ENCODE measurements at regions not wholly inside any gene's neighbourhood (a gene's known extent, or its start where the extent isn't known, plus 50 kb on each side); places are given as distances from the start of the nearest gene placed in this dataset.
"Not testable (repeated sequence)": the region's sequence is repeated elsewhere in the genome, so short reads cannot be mapped to it uniquely, and the experiment has no call there.

DNA sequence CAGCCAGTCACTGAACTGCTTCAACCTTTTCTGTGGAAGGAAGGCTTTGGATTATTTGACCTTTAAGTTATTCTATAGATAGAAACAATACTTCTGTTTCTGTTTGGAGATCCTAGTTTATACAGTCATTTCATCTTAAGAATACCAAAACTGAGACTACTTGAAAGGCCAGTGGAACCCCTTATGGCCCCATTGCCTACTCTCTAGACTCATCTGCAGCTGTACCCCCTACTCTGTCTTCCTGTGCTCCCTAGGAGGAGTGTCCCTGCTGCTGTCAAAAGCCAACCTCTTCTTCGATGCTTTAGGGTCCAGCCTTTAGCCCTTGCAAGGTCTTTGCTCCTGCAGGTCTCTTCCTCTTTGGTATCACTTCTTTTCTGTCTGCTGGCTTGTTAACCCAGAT, 169.6 kb downstream of the EDEM1 start:
- DNase-seq (ENCODE audit: low read depth): no peak

DNA sequence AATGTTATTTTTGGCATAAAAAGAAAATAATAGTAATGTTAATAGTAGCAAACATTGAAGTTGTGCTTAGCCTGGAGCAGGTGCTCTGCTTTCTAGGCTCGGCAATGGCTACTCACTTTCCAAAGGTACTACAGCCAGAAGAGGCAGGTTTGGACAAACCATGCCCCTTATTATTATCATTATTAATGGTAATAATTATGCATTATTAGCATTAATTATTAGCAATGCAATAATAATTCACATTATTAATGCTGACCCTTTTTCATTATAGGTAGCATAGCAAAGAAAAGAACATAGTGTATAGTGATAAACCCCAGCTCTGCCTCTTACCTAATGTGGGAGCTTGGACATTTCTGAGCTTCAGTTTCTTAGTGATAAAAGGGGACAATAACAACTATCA, 171.4 kb downstream of the EDEM1 start:
- DNase-seq (ENCODE audit: low read depth): no peak

DNA sequence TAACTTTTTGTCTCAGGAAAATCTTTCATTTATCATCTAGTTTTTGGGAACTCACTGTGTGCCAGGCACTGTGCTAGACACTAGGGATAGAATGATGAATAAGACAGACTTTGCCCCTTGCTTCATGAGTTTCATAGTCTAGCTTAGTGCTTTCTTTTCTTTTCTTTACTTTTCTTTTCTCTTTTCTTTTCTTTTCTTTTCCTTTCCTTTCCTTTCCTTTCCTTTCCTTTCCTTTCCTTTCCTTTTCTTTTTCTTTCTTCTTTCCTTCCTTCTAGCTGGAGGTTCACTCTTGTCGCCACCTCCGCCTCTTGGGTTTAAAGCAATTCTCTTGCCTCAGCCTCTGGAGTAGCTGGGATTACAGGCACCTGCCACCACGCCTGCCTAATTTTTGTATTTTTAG, 172.9 kb downstream of the EDEM1 start:
- no peak for DNase-seq (ENCODE audit: low read depth)

DNA sequence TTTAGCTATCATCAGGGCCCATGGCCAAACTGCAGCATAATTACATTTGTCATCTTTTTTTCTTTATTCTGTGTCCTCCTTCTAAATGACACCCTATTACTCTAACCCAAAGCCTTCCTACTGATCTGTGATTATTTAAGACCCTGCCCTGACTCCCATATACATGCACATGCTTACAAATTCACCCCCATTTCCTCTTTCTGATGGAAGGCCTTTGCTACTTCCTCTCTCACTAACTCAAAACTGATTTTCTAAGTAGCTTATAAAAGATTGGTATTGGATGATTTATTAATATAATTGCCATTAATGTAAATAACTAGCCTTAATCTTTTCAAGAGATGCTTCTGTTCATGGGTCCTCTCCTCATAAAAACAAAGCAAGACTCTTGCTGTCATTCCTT, 179.2 kb downstream of the EDEM1 start:
- DNase-seq (ENCODE audit: low read depth): no peak

DNA sequence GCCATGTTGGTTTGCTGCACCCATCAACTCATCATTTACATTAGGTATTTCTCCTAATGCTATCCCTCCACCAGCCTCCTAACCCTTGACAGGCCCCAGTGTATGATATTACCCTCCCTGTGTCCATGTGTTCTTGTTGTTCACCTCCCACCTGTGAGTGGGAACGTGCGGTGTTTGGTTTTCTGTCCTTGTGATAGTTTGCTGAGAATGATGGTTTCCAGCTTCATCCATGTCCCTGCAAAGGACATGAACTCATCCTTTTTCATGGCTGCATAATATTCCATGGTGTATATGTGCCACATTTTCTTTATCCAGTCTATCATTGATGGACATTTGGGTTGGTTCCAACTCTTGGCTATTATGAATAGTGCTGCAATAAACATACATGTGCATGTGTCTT, 184.0 kb downstream of the EDEM1 start:
- DNase-seq (ENCODE audit: low read depth): not testable (repeated sequence)

DNA sequence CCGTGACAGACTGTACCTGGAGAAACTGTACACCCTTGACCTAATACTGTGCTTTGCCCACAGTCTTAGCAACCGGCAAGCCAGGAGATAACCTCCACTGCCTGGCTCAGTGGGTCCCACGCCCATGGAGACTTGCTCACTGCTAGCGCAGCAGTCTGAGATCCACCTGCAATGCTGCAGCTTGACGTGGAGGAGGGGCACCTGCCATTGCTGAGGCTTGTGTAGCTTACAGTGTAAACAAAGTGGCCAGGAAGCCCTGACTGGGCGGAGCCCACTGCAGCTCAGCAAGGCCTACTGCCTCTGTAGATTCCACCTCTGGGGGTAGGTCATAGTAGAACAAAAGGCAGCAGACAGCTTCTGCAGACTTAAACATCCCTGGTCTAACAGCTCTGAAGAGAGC, 189.3 kb downstream of the EDEM1 start:
- DNase-seq (ENCODE audit: low read depth): no peak

DNA sequence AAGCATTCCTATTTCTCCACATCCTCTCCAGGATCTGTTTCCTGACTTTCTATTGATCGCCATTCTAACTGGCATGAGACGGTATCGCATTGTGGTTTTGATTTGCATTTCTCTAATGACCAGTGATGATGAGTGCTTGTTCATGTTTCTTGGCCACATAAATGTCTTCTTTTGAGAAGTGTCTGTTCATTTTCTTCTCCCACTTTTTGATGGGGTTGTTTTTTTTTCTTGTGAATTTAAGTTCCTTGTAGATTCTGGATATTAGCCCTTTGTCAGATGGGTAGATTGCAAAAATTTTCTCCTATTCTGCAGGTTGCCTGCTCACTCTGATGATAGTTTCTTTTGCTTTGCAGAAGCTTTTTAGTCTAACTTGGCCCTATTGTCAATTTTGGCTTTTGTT, 191.8 kb downstream of the EDEM1 start:
- not testable (repeated sequence) for DNase-seq (ENCODE audit: low read depth)

DNA sequence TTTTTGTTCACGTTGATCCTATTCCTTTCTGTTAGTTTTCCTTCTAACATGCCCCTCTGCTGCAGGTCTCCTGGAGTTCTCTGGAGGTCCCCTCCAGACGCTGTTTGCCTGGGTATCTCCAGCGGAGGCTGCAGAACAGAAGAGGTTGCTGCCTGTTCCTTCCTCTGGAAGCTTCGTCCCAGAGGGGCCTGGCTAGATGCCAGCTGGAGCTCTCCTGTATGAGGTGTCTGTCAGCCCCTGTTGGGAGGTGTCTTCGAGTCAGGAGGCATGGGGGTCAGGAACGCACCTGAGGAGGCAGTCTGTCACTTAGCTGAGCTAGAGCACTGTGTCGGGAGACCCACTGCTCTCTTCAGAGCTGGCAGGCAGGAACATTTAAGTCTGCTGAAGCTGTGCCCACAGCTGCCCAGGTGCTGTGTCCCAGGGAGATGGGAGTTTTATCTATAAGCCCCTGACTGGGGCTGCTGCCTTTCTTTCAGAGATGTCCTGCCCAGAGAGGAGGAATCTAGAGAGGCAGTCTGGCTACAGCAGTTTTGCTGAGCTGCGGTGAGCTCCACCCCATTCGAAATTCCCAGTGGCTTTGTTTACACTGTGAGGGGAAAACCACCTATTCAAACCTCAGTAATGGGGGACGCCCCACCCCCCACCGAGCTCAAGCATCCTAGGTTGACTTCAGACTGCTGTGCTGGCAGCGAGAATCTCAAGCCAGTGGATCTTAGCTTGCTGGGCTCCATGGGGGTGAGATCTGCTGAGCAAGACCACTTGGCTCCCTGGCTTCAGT, 196.2 kb downstream of the EDEM1 start:
- not testable (repeated sequence) for DNase-seq (ENCODE audit: low read depth)

DNA sequence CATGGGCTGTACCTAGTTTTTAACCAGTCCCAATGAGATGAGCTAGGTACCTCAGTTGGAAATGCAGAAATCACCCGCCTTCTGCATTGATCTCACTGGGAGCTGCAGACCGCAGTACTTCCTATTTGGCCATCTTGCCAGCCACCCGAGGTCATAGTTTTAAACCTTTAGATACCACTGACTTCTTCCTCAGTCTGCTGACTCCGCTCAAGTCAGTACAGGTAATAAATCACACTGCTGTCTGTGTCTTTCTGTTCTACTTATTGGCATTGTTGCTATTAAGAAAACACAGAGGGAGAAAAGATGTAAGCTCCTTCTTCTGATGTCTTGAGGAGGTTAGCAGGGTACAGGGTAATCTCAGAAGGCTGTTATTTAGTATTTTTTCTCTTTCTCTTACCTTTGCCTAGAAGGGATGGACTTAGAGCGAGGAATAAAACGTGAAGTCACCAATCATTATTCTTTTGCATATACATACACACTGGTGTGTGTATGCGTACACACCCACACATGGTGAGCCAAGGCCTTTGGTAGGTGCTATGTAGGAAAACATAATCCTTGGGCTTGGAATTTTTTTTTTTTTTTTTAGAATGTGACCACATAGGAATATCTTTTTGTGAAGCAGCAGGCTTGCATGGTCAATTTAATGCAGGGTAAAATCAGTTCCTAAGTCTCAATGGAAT, 197.2 kb downstream of the EDEM1 start:
- DNase-seq (ENCODE audit: low read depth): no peak

DNA sequence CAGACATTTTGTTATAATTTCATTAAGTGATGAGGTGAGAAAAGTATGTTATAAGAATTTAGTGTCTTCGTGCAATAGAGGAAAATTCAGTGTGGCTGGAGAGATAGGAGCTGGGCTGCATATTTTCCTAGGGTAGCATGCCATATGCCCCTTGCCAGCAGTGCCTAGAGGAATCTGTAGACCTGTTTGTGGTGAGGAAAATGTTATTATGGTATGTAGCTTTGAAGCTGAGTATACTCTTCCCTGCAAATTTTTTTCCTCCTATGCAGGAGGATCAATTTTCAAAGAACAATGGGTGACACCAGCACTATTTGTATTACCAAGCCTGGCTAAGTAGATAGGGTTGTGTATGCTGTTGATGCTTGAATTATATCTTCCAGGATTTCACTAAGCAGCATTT, 200.6 kb downstream of the EDEM1 start:
- no peak for DNase-seq (ENCODE audit: low read depth)

DNA sequence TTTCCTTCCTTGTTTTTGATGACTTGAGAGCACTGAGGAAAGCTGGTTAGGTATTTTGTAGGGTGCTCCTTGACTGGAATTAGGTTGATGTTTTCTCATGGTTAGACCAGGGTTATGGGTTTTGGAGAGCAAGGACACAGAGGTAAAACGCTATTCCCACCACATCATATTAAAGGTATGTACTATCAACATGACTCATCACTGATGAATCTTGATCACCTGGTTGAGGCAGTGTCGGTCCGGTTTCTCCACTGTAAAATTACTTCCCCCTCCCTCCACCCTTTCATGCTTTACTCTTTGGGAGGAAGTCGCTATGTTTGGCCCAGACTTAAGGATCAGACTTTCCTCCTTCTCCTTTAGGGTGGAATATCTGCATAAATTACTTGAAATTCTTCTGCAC, 201.6 kb downstream of the EDEM1 start:
- no peak for DNase-seq (ENCODE audit: low read depth)

DNA sequence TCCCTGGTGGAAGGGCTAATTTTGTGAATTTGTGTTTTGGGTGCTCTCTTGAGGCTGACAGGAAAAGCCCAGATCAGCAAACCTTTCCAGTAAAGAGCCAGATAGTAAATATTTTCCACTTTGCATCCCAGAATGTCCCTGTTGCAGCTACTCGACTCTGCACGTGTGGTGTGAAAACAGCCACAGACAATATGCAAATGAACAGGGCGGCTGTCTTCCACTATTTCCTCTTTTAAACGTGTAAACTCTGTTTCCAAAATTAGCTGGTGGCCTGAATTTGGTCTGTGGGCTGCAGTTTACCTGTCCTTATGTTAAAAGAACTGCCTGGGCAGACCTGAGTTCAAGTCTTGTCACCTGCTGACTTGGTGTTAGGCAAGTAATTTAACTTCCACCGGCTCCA, 202.7 kb downstream of the EDEM1 start:
- DNase-seq (ENCODE audit: low read depth): no peak

DNA sequence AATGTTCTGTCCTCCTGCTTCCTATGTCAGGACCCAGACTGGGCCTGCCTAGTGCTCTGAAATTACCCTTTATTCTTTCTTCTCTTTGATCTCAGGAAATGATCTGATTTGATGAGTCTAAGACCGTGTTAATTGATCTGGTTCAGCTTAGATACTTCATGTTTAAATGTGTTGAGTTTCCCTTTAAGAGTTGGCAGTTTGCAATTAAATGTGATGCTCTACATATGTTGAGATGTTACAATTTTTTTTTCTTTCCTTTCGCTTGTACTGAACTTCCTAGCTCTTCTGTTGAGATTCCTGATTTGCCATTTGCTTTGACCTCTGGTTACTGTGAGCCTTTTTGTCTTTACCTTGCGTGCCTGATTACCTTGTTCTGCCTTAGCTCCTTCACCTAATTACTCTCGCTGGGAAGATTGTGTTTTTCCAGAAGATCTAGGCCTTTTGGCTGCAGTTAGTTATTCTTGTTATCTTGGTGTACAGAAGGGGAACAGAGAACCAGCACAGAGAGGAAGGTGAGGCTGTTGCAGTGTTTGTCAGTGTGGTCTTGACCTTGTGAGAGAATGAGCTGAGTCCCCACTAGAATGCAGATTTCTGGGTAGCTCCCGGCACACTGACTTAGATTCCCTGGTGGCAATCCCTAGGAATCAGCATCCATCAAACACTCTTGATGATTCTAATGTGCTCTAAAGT, 203.6 kb downstream of the EDEM1 start:
- DNase-seq (ENCODE audit: low read depth): no peak

DNA sequence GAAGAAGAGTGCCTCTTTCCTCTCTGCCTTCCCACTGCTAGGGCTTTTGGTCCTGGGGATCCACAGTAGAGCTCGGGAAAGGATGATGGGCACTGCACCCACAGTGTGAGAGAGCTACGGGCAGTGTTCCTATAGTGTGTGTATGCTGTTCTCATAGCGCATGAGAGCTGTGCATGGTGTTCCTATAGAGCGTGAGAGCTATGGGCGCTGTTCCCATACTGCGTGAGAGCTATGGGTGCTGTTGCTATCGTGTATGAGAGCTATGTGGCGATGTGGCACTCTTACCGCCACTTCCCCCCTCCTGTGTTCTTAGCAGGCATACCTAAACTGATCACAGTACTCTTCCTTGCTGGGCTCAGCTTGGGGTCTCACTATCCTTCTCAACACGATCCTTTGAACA, 213.5 kb downstream of the EDEM1 start:
- DNase-seq (ENCODE audit: low read depth): no peak

DNA sequence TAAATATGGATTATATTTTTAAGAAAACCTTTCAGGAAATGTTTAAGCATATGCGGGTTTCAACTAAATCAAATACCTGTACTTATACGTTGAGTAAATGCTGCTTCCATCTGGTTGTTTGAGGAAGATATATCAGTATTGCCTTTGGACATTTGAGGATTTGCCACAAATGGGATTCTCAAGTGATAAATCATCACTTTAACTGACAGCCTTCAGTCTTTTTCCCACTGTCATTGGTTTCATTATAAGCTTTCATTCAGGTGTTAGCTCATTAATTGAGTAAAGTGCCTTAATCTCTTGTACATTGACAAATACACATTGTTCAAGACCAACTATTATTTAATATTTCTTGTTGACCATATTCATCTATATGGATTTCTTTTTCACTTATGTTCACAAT, 217.2 kb downstream of the EDEM1 start:
- no peak for DNase-seq (ENCODE audit: low read depth)

DNA sequence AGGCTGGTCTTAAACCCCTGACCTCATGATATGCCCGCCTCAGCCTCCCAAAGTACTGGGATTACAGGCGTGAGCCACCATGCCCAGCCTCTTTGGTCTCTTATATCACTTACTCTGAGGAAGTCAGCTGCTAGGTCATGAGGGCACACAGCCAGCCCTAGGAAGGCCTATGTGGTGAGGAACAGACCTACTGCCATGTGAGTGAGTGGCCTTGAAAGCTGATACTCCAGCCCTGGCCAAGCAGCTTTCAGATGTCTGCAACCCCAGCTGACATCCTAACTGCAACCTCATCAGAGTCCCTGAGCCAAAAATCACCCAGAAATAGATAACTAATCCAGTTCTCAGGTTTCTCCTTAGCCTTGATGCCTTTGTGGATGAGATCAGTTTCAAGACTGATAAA, 224.3 kb downstream of the EDEM1 start:
- no peak for DNase-seq (ENCODE audit: low read depth)

DNA sequence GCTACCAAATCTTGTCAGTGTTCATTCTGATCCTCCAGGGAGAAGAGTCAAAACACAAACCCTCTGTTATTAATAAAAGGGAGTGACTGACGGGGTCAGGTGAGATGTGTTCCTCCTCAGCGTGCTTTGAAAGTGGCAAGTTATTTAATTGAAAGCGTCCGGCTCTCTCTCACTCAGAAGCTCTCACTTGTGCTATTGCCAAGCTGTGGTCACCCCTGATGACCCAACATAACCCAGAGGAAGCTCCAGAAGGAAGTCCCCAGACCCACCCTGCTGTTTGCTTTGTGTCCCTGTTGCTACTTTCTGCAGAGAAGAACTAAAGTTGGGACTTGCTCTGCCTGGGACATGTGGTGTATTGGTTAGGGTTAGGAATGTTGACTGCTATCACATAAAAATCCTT, 235.6 kb downstream of the EDEM1 start:
- no peak for DNase-seq (ENCODE audit: low read depth)

DNA sequence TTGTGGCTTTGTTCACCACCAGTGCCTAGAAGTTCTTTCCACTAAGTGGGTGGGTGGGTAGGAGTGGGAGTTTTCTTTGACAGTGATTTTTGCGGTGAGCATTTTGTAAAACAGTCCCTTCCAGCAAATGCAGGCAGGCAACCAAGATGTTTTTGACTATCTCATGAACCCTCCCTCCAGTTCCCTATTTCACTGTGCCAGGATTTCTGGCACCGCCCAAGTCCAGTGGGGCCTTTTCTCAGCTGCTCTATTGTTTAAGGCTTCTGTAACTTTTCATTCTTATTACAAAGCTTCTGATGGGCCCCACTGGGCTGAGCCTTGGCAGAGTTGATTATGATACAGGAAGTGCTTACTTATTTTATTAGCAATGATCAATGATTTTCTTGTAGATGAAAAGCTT, 236.0 kb downstream of the EDEM1 start:
- no peak for DNase-seq (ENCODE audit: low read depth)

DNA sequence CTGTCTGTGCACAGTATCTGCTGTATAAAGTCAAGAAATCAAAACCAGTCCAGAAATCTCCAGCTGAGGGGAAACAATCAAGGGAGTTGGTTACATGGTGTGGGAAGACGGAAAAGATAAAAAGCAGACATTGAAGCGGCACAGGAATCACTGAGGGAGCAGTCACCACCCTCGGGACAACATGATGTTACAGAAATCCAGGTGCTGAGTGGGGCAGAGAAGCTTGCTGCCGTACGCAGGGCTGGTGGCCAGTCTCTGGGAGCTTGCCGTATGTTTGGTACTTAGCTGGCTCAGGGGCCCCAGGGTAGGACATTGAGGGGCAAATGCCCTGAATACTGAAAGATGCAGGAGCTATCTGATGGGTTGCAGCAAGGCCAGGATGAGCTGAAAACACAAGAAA, 237.9 kb downstream of the EDEM1 start:
- no peak for DNase-seq (ENCODE audit: low read depth)

DNA sequence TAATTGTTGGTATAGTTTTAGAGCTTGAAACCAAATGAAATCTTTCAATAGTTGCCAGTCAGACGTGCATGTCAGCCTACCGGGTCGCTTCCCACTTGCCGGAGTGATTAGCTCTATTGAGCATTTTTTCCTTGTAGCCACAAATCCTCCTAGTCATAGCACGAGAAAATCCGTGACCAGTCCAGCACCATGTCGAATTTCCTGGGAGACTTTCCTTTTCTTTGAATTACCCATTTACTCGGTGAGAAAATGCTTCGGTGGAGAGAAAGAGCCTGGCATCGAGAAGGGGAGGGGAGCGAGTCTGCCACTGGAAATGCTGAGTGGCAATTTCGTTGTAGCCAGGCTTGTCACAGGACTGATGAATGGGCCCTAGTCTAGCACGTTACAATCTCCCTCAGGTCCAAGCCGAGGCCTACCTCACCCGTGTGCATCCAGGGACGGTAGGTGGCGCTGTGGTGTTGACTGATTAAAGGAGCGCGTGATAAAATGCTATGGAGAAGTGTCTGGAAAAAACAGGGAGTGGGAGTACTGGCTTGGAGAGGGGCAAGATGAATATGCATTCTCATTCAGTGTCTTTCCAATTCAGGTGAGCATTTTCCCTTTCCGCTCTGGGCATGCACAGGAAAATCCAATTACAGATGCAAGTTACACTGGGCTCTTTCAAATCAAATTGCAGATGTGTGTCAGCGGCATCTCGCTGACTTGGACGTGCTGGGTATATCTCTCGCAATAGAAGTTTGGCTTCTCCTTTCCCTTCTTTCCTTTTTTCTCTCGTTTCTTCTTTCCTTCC, 238.8 kb downstream of the EDEM1 start:
- DNase-seq (ENCODE audit: low read depth): no peak

DNA sequence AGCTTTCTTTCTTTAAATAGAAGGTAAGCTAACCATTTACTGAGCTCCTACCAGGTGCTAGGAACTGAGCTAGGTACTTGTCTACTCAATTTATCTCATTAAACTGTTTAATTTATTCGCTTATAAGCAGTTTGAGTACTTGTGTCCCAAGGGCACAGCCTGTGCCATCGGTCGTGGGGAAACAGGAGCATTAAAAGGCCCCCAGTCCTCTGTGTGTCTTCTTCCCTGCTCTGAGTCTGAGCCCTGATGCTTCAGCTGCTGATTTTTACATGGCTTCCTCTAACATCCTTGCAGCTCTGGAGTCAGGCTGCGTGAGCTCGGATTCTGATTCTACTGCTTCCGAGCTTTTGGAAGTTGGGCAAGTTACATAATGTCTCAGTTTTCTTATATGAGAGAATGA, 239.5 kb downstream of the EDEM1 start:
- DNase-seq (ENCODE audit: low read depth): no peak

DNA sequence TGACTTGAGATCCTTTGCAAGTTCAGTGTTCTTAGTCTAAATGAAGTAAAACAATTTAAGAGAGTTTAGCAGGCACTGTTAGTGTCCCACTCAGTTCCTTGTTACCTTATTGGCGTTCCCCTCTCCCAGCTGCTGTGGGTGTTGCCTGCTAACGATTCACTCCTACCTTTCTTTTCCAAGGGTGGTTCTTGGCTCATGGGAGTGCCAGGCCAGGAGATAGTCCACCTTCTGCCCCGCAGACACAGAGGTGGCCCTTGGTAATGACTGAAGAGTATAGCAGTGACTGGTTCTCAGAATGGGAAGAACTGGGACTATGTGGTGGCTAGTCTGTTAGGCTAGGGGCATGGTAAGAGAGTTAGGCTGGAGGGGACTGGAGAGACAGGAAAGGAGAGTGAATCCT, 240.4 kb downstream of the EDEM1 start:
- DNase-seq (ENCODE audit: low read depth): no peak

All from non-pigmented ciliary epithelial cell (primary cell).